ENCODE measurements at regions not wholly inside any gene's neighbourhood (a gene's known extent, or its start where the extent isn't known, plus 50 kb on each side); places are given as distances from the start of the nearest gene placed in this dataset.
A peak's percentile ranks its signal among the peaks of the same experiment; 100 is the strongest.

DNA sequence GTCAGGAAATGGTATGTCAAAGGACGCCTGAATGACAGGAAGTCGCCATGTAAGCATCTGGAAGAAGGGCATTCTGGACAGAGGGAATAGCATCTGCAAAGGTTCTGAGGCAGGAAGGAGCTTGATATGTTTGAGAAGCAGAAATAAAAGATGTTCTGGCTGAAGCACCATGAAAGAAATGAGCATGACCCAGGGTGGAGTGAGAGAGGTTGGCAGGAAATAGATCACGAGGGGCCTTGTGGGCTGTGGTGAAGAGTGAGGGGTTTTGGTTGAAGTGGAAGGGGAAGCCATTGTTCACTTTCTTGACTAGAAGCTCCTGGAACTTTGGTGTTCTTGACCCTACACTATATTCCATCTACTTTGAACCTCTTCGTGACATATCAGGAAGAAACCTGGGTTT, 99.4 kb upstream of the PARP11 start:
- DNase-seq (ENCODE audit: low spot score) (no peak), ATAC-seq (no peak)

DNA sequence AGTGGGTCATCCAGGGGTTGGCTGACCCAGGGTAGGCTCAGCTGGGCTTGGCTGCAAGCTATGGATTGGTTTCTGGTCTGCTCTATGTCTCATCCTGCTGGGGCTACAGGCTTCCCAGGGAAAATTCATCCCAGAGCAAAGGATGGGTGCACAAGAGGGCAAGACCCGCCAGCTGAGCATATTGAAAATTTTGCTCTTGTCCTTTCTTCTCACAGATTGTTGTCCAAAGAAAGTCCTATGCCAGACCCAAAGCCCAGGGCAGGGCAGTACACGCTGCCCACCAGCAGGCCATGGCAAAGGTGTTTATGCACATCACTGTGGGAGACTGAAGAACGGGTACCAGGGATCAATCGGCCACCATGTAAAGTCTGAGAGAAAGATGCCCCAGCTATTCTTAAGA, 95.3 kb upstream of the PARP11 start:
- ATAC-seq (no peak), DNase-seq (ENCODE audit: low spot score) (no peak)

DNA sequence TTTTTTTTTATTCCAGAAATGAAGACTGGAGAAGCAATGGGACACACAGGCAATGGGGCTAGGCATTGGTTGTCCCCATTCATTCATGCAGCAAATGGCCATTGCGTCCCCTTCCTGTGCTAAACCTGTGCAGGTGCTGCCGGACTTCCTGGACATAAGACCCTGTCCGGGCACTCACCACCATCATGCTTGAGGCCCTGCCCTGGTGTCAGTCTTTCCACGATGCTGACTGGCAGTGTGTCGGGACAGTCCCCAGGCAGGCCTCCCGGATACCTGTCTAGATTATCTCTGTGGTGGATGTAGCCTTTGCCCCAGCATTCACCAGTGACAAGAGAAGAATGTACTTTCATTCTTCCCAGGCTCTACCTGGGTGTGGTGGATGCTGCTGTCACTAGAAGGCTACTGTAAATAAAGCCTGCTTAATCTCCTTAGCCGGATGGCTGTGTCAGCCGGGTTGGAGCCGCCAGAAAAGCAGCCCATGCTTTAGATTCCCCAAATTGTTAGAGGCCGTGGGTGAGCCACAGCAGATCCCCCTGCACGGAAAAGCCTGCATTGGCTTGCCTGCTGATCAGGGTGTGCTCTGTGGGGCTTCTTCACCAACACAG, 94.5 kb upstream of the PARP11 start:
- no peak for ATAC-seq
- no peak for DNase-seq (ENCODE audit: low spot score)

DNA sequence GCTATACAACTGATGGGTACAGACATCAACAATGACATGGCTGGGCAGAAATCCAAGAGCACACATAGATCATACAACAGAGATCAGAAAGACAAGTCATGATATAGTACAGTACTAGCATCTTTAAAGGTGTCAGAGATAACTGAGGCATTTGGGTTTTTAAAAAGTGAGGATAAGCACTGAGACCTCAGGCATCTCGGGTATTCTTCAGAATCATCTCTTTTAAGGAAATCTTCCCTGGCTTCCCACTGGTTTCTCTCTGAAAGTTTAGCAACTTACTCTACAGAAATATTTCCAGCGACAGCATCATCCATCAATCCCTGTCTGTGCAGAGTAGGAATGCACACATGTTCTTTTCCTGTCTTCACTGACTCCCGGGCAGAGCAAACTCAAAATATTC, 93.2 kb upstream of the PARP11 start:
- ATAC-seq: no peak
- no peak for DNase-seq (ENCODE audit: low spot score)

DNA sequence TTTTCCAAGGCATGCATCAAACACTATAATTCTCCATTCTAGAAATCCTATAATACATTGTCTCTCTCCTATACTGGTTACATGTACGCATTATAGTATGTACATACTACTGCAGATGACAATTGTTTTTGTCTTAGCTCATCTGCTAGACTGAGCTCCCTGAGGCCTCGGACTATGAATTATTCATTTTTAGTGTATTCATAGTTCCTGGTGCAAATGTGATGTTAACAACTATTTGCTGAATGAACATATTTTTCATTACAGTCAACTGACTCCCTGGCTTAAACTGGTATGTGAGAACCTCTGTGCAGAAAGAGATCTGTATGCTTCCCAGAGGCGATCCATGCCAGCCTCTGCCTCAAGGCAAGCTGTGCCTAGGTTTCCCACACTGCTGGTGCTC, 91.8 kb upstream of the PARP11 start:
- DNase-seq (ENCODE audit: low spot score): no peak
- ATAC-seq: no peak

DNA sequence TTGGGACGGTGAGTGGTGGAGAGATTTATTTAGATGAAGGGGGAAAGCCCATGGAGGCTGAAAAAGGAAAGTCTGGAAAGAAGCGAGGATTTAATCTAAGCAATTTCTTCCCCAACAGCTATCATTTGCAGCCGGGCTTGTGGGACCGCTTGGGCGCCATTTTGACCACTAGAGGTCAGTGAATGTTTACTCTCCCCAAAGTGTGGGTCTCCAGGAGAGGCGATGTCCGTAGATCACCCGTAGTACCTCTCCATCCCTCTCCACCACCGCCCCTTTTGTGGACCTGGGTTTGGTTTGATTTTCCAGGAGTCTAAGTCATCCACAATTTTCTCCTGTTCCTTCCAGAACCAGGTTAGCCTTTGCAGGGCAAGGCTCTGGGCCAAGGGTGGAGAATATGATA, 91.2 kb upstream of the PARP11 start:
- DNase-seq (ENCODE audit: low spot score) (no peak), ATAC-seq (no peak)

DNA sequence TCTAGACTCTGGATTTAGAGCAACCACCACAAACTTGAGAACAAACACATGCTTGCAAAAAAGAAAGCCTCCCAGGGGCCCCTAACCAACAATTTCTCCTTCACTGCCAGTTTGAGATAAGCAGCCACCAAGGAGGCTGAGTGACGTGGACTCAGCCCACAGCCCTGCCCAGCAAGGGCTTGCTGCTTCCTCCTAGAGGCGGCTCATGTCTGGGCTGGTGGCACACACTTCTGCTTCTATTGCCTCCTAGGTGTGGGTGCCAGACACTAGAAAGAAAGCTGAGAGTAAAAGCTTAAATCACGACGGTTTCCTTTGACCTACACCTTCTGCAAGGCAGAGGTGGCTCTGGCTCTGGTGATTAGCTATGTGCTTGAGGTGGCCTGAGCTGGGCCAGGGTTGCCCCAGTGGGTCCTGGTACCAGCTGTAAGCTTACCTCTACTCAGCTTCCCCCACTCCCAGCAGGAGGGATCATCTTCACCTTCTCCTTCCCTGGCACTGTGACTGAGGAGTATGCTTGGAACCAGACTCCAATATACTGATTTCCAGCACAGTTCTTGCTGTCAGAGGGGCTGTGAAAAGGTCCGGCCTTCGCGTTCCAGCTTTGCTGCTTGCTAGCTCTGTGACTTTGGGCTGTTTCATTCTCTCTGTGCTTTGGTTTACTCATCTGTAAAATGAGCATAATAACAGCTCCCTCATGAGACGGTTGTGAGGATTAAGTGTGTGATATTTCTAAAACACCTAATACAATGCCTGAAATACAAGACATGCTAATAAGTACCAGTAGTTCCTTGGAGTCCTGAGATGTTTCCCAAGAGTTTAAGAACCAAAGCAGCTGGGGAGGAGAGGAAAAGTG, 89.7 kb upstream of the PARP11 start:
- DNase-seq (ENCODE audit: low spot score) (no peak), ATAC-seq (no peak)

DNA sequence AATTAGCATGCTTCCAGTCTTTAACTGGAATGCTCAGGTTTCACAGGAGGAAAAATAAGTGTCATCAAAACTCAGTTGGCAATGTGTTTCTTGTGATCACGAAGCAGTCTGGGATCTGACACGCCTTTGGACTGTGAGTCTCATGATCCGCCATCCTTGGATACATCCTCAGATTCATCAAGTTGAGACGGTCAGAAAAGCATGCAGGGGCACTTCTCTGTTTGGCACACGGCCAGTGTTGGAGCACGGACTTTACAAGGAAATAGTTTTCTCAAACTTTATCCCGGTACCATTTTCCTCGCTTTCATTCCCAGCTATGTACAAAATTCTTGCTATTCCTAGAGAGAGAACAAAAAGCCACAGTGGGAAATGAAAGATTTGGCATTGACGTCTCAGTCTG, 88.4 kb upstream of the PARP11 start:
- DNase-seq (ENCODE audit: low spot score) (no peak), ATAC-seq (no peak)

DNA sequence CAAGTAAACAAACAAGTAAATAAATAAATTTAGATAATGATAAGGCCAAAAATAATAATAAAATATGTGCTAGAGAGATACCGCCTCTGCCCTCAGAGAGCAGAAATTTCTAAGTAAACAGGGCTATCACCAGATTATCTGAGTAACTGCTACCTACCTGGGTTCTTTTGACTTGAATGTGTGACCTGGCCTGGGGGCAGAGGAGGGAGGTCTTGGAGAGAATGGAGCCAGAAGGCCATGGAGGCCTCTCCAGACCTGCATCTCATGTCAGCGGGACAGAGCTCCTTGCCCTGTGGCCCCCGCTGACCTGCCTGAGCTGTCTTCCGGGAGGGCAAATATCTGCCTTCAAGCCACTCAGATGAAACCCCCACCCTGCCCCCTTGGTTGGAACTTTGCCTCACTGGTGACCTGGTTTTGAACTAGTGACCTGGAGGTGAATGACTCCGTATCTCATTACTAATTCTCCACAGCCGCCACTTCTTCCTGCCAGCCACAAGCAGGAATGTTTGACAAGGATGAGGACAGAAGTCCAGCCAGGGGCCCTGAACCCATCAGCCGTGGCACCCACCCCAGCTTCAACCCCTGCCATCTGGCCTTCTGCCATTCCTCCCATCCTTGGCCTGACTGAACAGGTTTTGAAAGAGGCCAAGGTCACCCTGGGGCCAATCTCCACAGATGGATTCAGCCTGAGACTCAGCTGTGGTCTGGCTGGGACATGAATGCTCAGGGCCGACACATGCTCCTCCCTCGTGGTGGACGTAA, 86.8 kb upstream of the PARP11 start:
- DNase-seq (ENCODE audit: low spot score) (peak; percentile 96), ATAC-seq (peak; percentile 87)

DNA sequence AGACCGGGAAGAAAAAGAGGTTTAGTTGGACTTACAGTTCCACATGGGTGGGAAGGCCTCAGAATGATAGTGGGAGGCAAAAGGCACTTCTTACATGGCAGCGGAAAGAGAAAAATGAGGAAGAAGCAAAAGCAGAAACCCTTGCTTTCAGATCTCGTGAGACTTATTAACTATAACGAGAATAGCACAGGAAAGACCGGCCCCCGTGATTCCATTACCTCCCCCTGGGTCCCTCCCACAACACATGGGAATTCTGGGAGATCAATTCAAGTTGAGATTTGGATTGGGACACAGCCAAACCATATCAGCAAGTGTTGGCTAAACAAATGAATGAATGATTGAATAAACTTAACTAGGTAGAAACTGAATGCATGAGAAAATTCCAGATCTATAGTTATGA, 85.3 kb upstream of the PARP11 start:
- ATAC-seq (no peak), DNase-seq (ENCODE audit: low spot score) (no peak)

DNA sequence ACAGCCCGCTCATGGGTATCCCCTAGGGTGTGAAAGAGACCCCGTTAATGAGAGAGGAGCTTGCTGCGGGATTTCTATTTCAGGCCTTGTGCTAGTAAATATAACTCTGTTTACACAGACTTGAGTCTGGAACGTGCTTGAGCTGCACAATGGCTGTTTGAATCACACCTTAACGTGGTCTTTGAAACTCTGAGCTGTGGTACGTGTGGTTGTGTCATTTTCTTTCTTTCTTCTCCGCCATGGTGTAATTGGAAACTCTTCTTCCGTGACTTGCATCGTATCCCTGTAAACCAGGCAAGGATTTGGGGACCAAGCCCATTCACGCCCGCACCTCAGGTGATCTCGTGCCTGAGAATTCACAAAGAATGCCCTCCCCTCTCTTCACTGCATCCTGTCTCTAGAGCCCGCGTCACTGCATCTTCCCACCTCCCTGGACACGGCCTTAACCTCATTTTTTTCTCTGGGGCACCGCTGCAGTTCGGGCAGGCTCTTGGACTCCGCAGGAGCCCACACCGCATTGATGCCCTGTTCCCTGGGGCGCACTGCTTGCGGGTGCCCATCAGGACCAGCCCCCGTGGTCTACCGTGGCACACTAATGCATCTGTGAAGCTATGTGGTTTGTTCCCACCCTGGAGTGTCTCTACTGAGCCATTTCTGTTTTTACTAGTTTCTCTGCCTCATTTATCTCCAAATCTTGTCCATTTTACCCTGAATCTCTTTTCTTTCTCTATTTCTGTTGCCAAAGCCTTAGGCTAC, 78.4 kb upstream of the PARP11 start:
- no peak for DNase-seq (ENCODE audit: low spot score)
- ATAC-seq: no peak

DNA sequence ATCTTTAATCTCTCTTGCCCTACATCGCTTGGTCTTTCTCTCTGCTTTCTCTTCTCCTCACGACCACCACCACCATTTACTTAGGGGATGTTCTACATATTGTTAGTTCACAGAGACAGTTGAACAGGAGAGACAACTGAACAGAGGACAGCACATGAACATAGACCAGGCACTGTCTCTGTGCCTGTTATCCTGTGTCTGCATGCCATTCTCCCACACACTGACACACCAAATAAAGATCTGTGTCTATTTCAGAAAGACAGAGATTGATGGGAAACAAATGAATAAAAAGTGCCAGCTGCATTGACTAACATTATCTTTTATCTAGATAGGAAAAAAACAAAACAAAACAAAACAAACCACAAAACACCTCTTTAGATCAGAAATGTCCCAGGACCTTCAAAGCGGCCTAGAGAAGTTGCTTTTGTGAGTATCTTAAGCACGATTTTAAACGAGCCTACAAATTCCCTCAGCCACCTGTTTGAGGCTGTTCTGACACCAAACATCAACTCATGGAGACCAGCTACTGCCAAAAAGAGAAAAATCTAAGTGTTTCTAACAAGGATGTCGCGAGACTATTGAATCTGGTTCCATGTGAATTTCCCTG, 77.6 kb upstream of the PARP11 start:
- DNase-seq (ENCODE audit: low spot score): no peak
- no peak for ATAC-seq

DNA sequence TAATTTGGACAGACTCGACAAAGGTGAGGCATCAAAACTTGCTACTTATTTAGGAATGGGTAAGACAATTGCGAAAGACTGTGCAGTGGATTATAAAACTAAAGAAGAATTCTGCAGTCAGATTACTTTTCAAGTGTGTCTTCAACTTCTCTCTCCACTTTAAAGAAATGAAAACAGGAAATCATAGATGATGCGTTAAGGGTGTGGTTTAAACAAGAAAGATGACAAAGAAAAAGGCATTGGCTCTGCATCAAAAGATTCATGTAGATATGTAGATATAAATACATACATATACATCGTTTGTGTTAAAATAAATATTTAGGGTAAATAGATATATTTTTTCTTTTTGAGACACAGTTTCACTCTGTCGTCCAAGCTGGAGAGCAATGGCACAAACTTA, 74.6 kb upstream of the PARP11 start:
- ATAC-seq: no peak
- no peak for DNase-seq (ENCODE audit: low spot score)

DNA sequence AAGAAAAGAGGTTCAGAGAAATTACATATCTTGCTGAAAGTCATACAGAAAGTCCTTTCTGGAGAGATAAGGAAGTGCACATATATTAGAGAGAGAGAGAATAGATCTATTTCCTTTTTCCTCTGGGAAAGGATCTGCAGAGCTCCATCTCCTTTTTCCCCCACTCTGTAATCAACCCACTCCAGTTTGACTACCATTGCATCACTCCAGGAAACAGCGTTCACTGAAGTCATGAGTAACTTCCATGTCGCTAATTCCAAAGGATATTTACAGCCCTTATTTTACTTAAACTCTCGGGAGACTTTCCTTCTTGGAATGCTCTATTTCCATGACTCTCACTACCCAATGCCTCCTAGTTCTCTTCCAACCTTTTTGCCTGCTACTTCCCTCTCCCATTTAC, 72.5 kb upstream of the PARP11 start:
- ATAC-seq: no peak
- DNase-seq (ENCODE audit: low spot score): no peak

DNA sequence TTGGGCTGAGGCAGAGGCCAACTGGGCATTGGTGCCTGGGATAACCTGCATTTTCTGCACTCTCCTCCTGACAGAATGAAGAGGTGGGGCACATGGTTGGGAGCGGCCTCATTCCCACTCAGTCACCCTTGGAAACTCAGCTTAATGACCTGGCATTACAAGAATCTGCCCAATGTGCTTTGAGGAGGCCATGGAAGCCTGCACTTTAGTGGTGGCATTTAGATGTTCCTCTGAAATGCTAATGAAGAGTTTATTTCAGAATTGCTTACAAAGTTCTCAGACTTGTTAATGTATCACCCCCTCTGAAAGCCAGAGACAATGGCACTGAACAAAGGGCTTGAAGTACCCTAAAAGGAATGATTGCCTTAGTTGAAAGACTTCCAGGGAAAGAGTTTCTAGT, 71.4 kb upstream of the PARP11 start:
- DNase-seq (ENCODE audit: low spot score): no peak
- ATAC-seq: no peak

DNA sequence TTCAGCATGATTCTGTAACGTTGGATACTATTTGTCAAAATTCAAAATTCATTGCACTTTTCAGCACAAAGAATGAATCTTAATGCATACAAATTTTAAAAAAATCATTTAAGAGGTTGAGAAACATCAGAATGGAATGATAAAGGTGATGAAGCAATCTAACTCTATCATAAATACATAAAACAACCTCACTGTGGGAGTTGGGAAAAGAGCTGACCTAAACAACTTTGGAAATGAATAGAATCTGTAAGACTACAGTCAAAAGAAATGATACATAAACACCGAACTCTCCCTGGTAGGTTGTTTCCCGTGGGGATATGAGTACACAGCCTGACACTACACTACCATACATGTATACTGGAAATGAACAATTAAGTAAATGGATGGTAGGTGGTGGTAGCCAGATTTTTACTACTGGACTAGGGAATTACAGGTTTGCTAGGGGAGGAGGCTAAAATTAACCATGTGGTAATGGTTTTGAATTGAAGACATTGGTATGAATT, 64.9 kb upstream of the PARP11 start:
- DNase-seq (ENCODE audit: low spot score) (no peak), ATAC-seq (no peak)

DNA sequence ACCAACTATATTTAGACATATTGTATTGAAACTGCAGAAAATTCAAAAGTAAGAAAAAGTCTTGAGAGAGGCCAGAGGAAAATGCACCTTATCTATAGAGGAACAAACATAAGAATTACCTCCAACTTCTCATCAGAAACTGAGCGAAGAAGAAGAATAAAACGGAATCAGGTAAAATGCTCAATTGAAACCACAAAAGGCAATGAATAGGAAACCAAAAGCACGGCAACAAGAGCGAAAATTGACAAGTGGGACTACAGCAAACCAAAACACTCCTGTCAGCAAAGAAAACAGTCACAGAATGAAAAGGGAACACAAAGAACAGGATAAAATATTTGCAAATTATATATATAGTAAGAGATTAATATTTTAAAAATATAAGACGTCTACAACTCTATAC, 61.9 kb upstream of the PARP11 start:
- no peak for DNase-seq (ENCODE audit: low spot score)
- ATAC-seq: no peak

DNA sequence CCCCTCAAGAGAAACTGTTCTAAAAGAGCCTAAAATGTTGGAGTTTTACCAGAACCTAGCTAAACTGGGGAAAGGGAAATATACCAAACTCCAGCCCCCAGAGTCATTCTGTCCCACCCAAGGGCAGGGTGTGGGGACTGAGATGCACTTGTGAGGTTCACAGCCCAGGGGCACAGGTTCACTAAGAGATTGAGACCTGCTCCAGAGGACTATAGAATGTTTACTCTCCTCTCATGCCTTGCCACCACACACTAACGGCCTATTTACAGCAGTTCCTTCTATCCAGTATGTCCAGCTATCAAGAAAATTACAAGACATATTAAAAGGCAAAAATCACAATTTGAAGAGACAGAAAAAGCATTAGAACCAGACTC, 60.6 kb upstream of the PARP11 start:
- ATAC-seq (no peak), DNase-seq (ENCODE audit: low spot score) (no peak)

DNA sequence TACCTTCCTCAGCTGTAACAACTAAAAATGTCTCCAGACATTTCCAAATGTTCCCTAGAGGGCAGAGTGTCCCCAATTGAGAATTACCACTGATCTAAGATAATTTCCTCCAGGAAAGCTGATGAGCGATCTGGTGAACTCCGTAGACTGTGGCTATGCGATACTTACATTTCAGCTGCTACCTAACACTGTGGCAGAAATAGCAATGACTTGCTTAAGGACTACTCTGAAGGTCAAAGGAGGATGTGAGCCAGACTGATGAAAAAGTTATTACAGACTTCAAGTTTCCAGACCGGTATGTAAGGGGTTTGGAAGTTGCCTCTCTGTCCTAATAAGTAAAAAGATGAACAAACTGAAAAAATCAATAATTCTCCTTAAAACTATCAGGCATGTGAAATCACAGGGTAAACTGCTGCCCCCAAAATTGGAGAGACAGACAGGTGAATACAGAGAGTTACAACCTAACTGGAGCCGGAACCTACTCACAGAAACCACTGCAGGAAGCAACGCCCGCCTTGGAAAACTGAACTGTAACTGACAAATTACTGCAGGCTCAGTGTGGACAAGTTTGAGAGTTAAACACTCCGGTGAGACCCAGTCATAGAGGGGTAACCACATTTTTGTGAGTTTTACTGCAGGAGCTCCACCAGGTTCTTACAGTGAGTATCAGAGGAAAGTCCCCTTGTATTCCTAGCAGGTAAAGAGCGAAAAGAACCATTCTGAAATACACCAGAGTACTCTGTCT, 60.0 kb upstream of the PARP11 start:
- ATAC-seq (no peak), DNase-seq (ENCODE audit: low spot score) (no peak)

DNA sequence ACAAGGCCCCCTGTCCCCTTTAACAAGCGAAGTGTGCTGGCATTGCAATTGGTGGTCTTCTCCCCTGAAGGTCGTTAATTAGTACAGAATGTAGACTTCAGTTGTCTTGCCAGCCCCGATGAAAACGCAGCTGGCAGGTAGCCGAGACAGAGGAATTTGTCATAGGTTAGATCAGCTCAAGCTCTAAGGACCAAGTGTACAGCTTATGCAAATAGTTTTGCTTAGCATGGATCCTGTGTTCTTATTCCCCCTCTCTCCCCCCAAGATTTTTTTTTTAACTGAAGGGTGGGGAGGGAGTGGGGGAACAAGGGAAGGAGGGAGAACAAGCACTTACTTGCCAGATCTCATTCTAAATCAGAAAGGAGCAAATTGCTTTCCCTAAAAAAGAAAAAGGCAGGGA, 58.6 kb upstream of the PARP11 start:
- DNase-seq (ENCODE audit: low spot score) (no peak), ATAC-seq (no peak)

Data from left lobe of liver (tissue), 2 donors.